ENCODE measurements at regions not wholly inside any gene's neighbourhood (a gene's known extent, or its start where the extent isn't known, plus 50 kb on each side); places are given as distances from the start of the nearest gene placed in this dataset.

DNA sequence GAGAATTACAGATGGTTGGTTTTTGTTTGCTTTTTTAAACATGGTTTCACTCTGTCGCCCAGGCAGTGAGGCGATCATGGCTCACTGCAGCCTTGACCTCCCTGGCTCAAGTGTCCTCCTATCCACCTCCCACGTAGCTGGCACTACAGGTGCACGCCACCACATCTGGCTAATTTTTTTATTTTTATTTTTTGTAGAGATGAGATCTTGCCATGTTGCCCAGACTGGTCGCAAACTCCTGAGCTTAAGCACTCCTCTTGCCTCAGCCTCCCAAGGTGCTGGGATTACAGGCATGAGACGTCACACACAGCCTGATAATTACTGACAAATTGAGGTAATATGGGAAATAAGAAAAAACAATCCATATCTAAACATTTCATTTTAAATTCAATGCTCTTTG lies 110.5 kb upstream of the ZSWIM2 start:
- Histone ChIP-seq H3K4me3 (ENCODE audit: low read depth, low read length, poor library complexity, severe bottlenecking) (no peak overlapping the region), H3K79me2 (ENCODE audit: insufficient read depth, low read length) (no peaks in the 10 kb centered on the region), H3K27me3 (ENCODE audit: insufficient read depth, low read length) (no peaks in the 10 kb centered on the region), H3K27ac (ENCODE audit: low read depth, low read length, poor library complexity, severe bottlenecking) (no peak overlapping the region), H3K36me3 (ENCODE audit: insufficient read depth, low read length) (no peaks in the 10 kb centered on the region), H3K9me3 (ENCODE audit: low read length) (no peaks in the 10 kb centered on the region), H2AFZ (ENCODE audit: low read length) (no peak overlapping the region), H3F3A (ENCODE audit: insufficient read depth, low read length) (no peaks in the 10 kb centered on the region), H4K20me1 (ENCODE audit: insufficient read depth, low read length) (no peaks in the 10 kb centered on the region), H3K4me2 (ENCODE audit: low read length) (no peak overlapping the region), H3K9ac (ENCODE audit: low read length) (no peak overlapping the region), H3K9me2 (ENCODE audit: low read depth, low read length) (no peaks in the 10 kb centered on the region), H3K4me1 (ENCODE audit: insufficient read depth, low read length, severe bottlenecking) (no peaks in the 10 kb centered on the region)
- no peak for TF ChIP-seq EZH2 (IDR thresholded peaks at IDR 0.05; ENCODE audit: borderline replicate concordance, low read length)
- TF ChIP-seq, protein P1, sequence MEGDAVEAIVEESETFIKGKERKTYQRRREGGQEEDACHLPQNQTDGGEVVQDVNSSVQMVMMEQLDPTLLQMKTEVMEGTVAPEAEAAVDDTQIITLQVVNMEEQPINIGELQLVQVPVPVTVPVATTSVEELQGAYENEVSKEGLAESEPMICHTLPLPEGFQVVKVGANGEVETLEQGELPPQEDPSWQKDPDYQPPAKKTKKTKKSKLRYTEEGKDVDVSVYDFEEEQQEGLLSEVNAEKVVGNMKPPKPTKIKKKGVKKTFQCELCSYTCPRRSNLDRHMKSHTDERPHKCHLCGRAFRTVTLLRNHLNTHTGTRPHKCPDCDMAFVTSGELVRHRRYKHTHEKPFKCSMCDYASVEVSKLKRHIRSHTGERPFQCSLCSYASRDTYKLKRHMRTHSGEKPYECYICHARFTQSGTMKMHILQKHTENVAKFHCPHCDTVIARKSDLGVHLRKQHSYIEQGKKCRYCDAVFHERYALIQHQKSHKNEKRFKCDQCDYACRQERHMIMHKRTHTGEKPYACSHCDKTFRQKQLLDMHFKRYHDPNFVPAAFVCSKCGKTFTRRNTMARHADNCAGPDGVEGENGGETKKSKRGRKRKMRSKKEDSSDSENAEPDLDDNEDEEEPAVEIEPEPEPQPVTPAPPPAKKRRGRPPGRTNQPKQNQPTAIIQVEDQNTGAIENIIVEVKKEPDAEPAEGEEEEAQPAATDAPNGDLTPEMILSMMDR (IDR thresholded peaks at IDR 0.05; ENCODE audit: low read length) = no peak

- TF ChIP-seq EZH2 (IDR thresholded peaks at IDR 0.05; ENCODE audit: borderline replicate concordance, low read length) = no peak
- no peaks in the 10 kb centered on the region for H3K4me1 ChIP-seq (ENCODE audit: insufficient read depth, low read length, severe bottlenecking)
- H3K27me3 ChIP-seq (ENCODE audit: insufficient read depth, low read length) = no peaks in the 10 kb centered on the region
- H3K4me2 ChIP-seq (ENCODE audit: low read length) = no peak overlapping the region
- H3K9me3 ChIP-seq (ENCODE audit: low read length) = no peaks in the 10 kb centered on the region
- no peak overlapping the region for H3K4me3 ChIP-seq (ENCODE audit: low read depth, low read length, poor library complexity, severe bottlenecking)
- H3K79me2 ChIP-seq (ENCODE audit: insufficient read depth, low read length) = no peaks in the 10 kb centered on the region
- no peak overlapping the region for H3K9ac ChIP-seq (ENCODE audit: low read length)
- H2AFZ ChIP-seq (ENCODE audit: low read length) = no peak overlapping the region
- no peaks in the 10 kb centered on the region for H3K36me3 ChIP-seq (ENCODE audit: insufficient read depth, low read length)
- no peaks in the 10 kb centered on the region for H4K20me1 ChIP-seq (ENCODE audit: insufficient read depth, low read length)
- no peaks in the 10 kb centered on the region for H3F3A ChIP-seq (ENCODE audit: insufficient read depth, low read length)
- H3K9me2 ChIP-seq (ENCODE audit: low read depth, low read length) = no peaks in the 10 kb centered on the region
- H3K27ac ChIP-seq (ENCODE audit: low read depth, low read length, poor library complexity, severe bottlenecking) = no peak overlapping the region
These were observed 101.7 kb upstream of the ZSWIM2 start for GRCh38 chr2:186950694-186951093.

GRCh38 chr2:186949726-186950256 lies 100.8 kb upstream of the ZSWIM2 start:
- Histone ChIP-seq H3K27ac (ENCODE audit: low read depth, low read length, poor library complexity, severe bottlenecking) (no peak overlapping the region), H3K9me3 (ENCODE audit: low read length) (no peaks in the 10 kb centered on the region), H3K36me3 (ENCODE audit: insufficient read depth, low read length) (no peaks in the 10 kb centered on the region), H4K20me1 (ENCODE audit: insufficient read depth, low read length) (no peaks in the 10 kb centered on the region), H3K4me1 (ENCODE audit: insufficient read depth, low read length, severe bottlenecking) (no peaks in the 10 kb centered on the region), H3K27me3 (ENCODE audit: insufficient read depth, low read length) (no peaks in the 10 kb centered on the region), H3K79me2 (ENCODE audit: insufficient read depth, low read length) (no peaks in the 10 kb centered on the region), H3K9me2 (ENCODE audit: low read depth, low read length) (no peaks in the 10 kb centered on the region), H2AFZ (ENCODE audit: low read length) (no peak overlapping the region), H3K4me3 (ENCODE audit: low read depth, low read length, poor library complexity, severe bottlenecking) (no peak overlapping the region), H3F3A (ENCODE audit: insufficient read depth, low read length) (no peaks in the 10 kb centered on the region), H3K4me2 (ENCODE audit: low read length) (no peak overlapping the region), H3K9ac (ENCODE audit: low read length) (no peak overlapping the region)
- TF ChIP-seq EZH2 (IDR thresholded peaks at IDR 0.05; ENCODE audit: borderline replicate concordance, low read length) = no peak
- TF ChIP-seq, protein P1 (IDR thresholded peaks at IDR 0.05; ENCODE audit: low read length) = no peak

GRCh38 chr2:186947516-186947915 lies 98.5 kb upstream of the ZSWIM2 start:
- no peaks in the 10 kb centered on the region for H3K4me1 ChIP-seq (ENCODE audit: insufficient read depth, low read length, severe bottlenecking)
- no peaks in the 10 kb centered on the region for H3K79me2 ChIP-seq (ENCODE audit: insufficient read depth, low read length)
- H3K27ac ChIP-seq (ENCODE audit: low read depth, low read length, poor library complexity, severe bottlenecking) = no peak overlapping the region
- no peak overlapping the region for H3K4me2 ChIP-seq (ENCODE audit: low read length)
- no peak overlapping the region for H2AFZ ChIP-seq (ENCODE audit: low read length)
- no peaks in the 10 kb centered on the region for H4K20me1 ChIP-seq (ENCODE audit: insufficient read depth, low read length)
- H3K9ac ChIP-seq (ENCODE audit: low read length) = no peak overlapping the region
- H3K4me3 ChIP-seq (ENCODE audit: low read depth, low read length, poor library complexity, severe bottlenecking) = no peak overlapping the region
- TF ChIP-seq EZH2 (IDR thresholded peaks at IDR 0.05; ENCODE audit: borderline replicate concordance, low read length) = no peak
- TF ChIP-seq, protein P1 (IDR thresholded peaks at IDR 0.05; ENCODE audit: low read length) = no peak
- H3F3A ChIP-seq (ENCODE audit: insufficient read depth, low read length) = no peaks in the 10 kb centered on the region
- no peaks in the 10 kb centered on the region for H3K27me3 ChIP-seq (ENCODE audit: insufficient read depth, low read length)
- H3K36me3 ChIP-seq (ENCODE audit: insufficient read depth, low read length) = no peaks in the 10 kb centered on the region
- H3K9me2 ChIP-seq (ENCODE audit: low read depth, low read length) = no peaks in the 10 kb centered on the region
- H3K9me3 ChIP-seq (ENCODE audit: low read length) = no peaks in the 10 kb centered on the region
